NB4 (cell line): ENCODE measurements at regions not wholly inside any gene's neighbourhood (a gene's known extent, or its start where the extent isn't known, plus 50 kb on each side); places are given as distances from the start of the nearest gene placed in this dataset.
A peak's percentile ranks its signal among the peaks of the same experiment; 100 is the strongest.

Source experiments
- DNase-seq: peaks from one replicate; pipeline ENCODE4 v3.0.0; 2010; ENCODE audit warnings: low read depth
- H3K4me3 ChIP-seq: one replicate; pipeline ENCODE4 v1.5.1; 2011; ENCODE audit warnings: mild to moderate bottlenecking, low read depth, low read length, moderate library complexity
- MYC ChIP-seq: IDR thresholded peaks from 2 replicates; pipeline ENCODE4 v1.6.1; 2011; ENCODE audit warnings: low read depth, low read length
- POLR2A ChIP-seq: IDR thresholded peaks from 2 replicates; pipeline ENCODE4 v1.6.1; 2011; ENCODE audit warnings: mild to moderate bottlenecking; ENCODE audit not compliant: insufficient read length; ENCODE audit errors: extremely low read depth
- TF ChIP-seq, protein P1 (sequence below): IDR thresholded peaks from one replicate; pipeline ENCODE4 v1.5.1; 2012; ENCODE audit warnings: low read depth, low read length
- TF ChIP-seq, protein P2 (sequence below): IDR thresholded peaks from 2 replicates; pipeline ENCODE4 v1.6.1; 2011; ENCODE audit warnings: low read depth, low read length

DNA sequence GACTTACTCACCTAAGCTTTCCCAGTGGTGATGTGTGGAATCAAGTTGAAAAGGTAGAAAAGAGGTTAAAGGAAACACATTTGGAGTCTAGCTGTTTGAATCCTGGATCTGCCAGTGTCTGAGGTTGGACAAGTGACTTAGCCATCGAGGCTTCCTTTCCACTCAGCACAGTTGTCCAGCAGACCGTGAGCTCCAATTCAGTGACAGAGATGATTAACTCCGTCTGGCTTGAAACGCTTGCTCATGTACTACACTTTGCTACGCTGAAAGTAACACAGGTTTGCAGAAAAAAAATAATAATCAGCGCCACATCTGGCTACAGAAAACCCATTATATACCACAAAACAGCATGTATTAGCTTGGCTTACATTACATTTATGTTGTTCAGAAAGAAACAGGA lies 364.9 kb upstream of the MCTP2 start:
- no peak overlapping the region for H3K4me3 ChIP-seq
- DNase-seq = no peak
- TF ChIP-seq, protein P1, sequence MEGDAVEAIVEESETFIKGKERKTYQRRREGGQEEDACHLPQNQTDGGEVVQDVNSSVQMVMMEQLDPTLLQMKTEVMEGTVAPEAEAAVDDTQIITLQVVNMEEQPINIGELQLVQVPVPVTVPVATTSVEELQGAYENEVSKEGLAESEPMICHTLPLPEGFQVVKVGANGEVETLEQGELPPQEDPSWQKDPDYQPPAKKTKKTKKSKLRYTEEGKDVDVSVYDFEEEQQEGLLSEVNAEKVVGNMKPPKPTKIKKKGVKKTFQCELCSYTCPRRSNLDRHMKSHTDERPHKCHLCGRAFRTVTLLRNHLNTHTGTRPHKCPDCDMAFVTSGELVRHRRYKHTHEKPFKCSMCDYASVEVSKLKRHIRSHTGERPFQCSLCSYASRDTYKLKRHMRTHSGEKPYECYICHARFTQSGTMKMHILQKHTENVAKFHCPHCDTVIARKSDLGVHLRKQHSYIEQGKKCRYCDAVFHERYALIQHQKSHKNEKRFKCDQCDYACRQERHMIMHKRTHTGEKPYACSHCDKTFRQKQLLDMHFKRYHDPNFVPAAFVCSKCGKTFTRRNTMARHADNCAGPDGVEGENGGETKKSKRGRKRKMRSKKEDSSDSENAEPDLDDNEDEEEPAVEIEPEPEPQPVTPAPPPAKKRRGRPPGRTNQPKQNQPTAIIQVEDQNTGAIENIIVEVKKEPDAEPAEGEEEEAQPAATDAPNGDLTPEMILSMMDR = no peak
- TF ChIP-seq MYC = no peak

DNA sequence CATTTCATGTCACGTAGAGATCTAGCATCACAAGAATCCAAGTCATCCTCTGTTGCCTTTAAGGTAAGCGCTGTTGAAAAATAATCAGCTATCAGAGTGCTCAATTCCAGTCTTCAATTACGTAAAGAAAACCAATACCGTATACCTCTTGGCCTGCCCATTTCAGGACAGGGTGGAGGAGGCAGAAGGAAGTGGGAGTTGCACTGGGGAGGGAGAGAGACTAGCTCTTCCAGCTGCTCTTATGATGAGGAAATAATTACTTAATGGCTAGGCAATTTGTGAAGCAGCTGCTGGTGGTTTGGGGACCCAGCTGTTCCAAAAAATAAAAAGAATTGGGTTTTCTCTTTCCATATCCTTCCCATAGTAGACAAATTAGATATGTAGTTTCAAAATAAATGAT lies 365.8 kb upstream of the MCTP2 start:
- H3K4me3 ChIP-seq = no peak overlapping the region
- TF ChIP-seq MYC (no peak), POLR2A (no peak)
- TF ChIP-seq, protein P1 = no peak
- TF ChIP-seq, protein P2, sequence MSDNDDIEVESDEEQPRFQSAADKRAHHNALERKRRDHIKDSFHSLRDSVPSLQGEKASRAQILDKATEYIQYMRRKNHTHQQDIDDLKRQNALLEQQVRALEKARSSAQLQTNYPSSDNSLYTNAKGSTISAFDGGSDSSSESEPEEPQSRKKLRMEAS = no peak
- DNase-seq = peak; percentile 76

DNA sequence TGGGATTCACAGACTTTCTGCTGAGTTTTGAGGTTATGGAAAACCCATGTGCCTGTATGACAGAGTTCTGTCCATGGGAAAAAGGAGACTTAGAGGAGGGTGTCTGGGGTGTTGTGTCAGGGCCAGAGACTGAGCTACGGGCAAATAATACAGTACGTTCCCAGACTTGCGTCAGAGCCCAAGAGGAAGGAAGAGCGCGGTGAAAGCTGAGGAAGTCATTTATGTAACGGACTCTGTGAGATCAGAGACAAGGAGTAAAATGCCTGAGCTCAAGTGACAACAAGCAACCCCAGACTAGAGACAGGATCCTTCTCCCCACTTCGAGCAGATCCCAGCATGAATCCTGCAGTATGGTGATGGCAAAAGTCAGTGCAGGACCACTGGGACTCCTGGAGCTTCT lies 368.6 kb upstream of the MCTP2 start:
- peak overlapping the region; percentile 47 for H3K4me3 ChIP-seq
- TF ChIP-seq MYC = peak; percentile 52
- TF ChIP-seq, protein P1 = no peak
- TF ChIP-seq, protein P2 = peak; percentile 36
- no peak for TF ChIP-seq POLR2A
- DNase-seq = peak; percentile 87

DNA sequence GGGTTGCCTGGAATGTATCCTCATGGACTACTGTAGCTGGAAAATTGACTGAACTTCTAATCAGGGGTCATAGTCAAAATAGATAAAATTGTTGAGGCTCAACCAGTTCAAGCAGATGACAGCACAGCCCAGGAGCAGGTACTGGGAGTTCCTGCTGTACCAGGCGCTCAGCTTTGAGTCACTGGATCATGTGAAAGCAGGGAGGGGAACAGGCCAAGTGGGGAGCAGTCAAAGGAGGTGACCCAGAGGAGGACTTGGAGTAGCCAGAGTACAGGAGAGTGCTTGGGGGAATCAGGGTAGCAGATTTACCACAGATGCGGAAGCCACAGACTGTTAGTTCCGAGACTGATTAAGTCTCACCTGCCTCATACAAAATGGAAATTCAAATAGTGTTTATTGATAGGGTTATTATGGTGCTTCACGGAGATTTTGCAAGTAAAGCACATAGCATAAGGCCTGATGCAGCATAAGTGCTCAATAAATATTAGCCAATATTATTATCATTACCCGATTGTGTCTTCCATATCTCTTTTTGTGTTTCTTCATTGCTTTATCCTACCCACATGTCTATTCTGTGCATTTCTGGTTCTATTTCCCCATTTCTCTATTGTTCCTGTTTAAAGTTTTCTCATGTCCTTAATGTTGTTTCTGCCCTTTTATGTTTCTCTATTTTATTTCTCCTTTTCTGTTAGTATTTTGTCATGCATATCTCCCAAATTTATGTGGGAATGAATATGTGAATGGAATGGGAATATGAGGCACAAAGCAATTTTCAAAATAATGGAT lies 369.2 kb upstream of the MCTP2 start:
- DNase-seq = peak; percentile 37
- no peak for TF ChIP-seq POLR2A
- TF ChIP-seq, protein P2 = no peak
- TF ChIP-seq MYC = no peak
- TF ChIP-seq, protein P1 = no peak
- peak overlapping the region; percentile 47 for H3K4me3 ChIP-seq

DNA sequence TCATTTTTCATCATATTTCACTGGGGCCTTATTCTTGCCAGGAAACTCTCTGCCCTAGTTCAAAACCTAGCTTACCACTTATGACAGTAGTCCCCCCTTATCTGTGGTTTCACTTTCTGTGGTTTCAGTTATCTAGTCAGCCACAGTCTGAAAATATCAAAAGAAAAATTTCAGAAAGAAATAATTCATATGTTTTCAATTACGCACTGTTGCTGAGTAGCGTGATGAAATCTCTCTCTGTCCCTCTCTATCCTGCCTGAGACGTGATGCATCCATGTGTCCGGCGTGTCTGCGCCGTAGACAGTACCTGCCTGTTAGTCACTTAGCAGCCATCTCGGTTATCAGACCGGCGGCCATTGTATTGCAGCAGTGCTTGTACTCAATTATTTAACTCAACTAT lies 369.9 kb upstream of the MCTP2 start:
- peak; percentile 44 for DNase-seq
- no peak for TF ChIP-seq POLR2A
- TF ChIP-seq MYC = no peak
- TF ChIP-seq, protein P2 = no peak
- TF ChIP-seq, protein P1 = no peak
- H3K4me3 ChIP-seq = no peak overlapping the region

DNA sequence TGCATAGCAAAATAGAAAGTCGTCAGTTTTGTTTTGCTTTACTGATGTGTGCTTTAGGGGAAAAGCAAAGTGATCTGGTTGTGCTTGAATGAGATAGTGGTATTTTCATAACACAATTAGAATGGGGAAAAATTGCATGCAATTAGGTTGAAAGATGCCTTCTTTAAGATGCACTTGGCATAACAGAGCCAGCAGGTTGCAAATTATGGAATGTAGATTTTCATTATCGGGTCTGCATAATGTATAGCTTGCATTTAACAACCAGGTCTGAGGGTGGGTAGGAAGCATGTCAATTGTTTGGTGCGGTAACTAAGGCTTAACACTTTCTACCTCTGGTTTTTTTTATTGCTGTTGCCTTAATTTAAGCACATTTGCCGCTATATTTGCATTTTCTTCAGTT lies 370.7 kb upstream of the MCTP2 start:
- no peak for DNase-seq
- H3K4me3 ChIP-seq = no peak overlapping the region
- TF ChIP-seq MYC = no peak
- no peak for TF ChIP-seq POLR2A
- TF ChIP-seq, protein P2 = no peak
- TF ChIP-seq, protein P1 = no peak
